GM18909 (cell line): ENCODE measurements at regions not wholly inside any gene's neighbourhood (a gene's known extent, or its start where the extent isn't known, plus 50 kb on each side); places are given as distances from the start of the nearest gene placed in this dataset.

Source experiments
- ATAC-seq: cut with Tn5 transposase; IDR thresholded peaks from one replicate; pipeline ENCODE4 v1.9.1; 2021; ENCODE audit warnings: mild to moderate bottlenecking; ENCODE audit not compliant: unreplicated experiment, poor library complexity

DNA sequence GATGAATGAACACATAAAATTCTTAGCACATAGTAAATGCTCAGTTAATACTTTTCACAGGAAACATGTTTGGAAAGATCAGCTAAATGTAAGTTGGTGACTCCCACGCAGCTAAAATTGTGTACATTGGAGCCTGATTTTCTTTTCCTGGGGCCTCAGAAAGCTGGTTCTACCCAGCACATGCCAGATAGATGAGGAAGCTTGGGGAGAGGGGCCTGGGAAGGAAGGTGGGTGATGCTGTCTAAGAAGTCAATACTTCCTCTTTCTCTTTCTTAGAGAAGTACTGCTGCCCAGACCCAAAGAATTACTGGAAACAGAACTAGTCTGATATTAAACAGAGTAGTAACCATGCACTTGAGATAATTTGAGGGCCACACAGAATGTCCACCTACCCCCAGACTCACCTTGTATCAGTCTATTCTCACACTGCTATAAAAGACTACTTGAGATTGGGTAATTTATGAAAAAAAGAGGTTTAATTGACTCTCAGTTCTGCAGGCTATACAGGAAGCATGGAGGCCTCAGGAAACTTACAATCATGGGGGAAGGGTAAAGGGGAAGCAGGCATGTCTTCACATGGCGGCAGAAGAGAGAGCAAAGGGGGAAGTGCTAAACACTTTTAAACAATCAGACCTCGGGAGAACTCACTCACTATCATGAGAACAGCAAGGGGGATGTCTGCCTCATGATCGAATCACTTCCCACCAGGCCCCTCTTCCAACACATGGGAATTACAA is 123.3 kb upstream of the MED13L start:
- ATAC-seq, result no peak

DNA sequence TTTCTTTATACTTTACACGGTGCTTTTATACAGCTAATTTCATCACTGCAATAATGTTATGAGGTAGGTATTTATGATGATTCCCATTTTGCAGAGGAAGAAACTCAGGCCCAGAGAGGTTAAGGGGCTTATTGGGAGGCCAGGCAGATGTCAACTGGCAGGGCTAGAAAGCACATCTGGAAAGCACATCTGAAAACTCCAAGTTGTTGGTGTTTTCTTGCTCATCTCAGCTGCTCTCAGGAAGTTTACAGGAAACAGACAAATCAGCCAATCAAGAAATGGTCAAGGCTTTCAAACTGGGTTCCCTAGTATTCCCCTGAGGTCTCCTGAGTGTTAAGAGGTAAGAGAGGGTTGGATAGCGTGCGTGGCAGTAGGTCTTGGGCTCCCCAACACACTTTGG is 124.1 kb upstream of the MED13L start:
- ATAC-seq, result no peak

DNA sequence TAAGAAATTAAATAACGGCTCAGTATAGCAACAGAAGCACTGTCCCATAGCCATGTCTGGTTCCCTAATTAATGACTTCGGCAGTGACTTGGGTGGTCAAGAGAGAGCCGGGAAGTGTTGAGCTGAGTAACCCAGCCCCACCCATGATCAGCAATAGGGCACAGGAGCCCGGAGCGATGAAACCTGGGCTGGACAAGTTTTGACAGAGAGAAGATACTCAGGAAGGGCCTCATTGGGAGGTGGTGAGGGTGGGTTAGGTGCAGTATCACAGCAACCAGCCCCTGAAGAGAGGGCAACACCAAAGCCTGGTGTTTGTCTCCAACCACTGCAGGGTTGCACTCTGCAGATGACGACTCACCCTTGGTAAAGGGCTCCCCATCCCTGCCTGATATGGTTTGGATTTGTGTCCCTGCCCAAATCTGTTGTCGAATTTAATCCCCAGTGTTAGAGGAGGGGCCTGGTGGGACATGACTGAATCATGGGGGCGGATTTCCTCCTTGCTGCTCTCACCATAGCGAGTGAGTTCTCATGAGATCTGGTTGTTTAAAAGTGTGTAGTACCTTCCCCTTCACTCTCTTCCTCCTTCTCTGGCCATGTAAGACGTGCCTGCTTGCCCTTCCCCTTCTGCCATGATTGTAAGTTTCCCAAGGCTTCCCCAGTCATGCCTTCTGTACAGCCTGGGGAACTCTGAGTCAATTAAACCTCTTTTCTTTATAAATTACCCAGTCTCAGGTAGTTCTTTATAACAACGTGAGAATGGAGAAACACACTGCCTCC is 124.9 kb upstream of the MED13L start:
- ATAC-seq, result no peak

DNA sequence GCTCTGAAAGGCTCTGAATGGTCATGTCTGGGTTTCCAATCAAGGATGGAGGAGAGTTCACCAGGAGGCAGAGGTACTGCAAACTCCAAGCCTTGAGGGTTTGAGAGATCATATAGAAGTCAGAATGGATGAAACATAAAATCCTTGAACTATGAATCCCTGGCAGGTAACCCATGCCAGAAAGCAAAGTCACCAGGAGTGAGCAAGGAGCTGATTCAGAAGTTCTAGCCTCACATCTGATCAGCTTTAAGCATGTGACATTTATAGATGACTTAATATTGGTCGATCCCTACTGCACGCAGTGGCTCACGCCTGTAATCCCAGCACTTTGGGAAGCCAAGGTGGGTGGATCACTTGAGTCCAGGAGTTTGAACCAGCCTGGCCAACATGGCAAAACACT is 126.1 kb upstream of the MED13L start:
- ATAC-seq, result no peak

DNA sequence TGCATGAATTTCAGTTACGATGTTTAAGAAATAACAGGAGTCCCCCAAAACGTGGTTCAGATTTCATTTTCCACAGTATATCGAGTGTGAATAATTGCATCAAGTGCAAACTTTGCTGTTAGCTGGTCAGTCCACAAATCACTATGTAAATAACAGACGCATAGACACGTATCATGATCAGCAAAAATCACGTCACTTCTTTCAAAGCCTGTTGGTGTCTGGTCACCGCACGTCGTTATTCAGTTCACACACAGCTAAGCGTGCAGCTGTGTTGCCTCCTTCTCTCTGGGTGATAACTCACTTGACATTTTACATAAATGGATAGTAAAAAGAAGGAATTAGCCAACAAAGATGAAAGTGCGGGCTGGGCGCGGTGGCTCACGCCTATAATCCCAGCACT is 126.8 kb upstream of the MED13L start:
- ATAC-seq, result no peak

DNA sequence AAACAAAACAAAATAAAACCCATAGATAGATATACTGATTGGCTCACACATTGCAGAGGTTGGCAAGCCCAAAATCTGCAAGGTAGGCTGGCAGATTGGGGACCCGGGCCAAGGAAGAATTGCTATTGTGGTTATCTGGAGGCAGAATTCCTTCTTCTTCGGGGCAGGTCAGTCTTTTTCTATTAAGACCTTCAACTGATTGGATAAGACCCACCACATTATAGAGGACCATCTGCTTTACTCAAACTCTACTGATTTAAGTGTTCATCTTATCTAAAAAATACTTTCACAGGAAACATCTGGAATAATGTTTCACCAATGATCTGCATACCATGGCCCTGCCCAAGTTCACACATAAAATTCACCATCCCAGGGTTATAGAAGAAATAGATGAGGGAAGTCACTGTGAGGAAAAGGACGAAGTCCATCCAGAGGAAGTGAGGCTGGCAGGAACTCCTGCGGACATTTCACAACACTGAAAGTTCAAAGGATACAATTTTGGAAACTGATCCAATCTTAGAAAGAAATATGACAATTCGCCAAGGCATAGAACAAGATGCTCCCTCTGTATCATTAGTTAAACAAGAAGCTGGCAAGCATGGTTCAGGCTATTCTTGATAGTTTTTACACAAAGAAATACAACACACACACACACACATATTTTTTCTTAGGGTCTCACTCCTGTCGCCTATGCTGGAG is 127.6 kb upstream of the MED13L start:
- ATAC-seq, result no peak

DNA sequence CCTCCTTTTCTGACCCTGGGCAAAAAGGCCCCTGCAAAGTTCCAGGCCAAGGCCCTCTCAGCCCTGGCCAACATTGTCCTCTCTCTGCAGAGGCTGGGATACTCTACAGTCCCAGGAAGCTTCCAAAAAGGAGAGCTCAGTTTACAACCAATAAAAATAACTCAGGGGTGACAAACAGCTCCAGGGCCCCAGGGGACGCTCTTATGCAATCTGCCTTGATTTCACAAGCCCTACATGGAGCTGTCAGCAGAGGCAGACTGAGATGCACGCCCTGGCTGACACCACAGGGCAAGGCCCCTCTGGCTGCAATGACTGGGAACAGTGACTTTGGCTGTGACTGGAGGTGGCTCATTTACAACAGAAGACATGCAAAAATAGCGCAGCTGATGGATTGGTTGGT is 129.0 kb upstream of the MED13L start:
- no peak for ATAC-seq

DNA sequence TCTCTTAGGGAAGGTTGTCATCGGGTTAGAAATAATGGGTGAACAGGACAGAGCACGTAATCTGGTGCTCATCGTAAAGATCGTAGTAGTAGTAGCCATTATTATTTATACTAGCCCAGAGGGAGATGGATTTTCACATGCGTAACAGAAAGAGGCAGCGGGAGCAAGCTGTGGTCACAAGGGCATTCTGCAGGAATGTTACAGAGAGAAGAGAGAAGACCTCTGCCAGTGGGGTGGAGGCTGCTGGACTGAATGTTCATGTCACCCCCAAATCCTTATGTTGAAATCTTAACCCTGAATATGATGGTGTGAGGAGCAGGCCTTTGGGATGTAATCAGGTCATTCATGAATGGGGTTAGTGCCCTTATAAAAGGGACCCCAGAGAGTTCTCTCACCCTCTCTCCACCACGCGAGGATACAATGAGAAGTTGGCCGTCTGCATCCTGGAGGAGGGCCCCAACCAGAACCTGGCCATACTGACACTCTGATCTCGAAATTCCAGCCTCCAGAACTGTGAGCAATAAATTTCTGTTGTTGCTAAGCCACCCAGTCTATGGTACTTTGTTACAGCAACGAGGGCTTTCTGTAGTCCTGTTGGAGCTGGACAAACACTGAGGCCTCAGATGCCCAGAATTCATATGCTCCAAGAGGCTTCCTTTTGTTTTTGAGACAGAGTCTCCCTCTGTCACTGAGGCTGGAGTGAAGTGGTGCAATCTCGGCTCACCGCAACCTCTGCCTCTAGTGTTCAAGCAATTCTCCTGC is 131.2 kb upstream of the MED13L start:
- no peak for ATAC-seq

DNA sequence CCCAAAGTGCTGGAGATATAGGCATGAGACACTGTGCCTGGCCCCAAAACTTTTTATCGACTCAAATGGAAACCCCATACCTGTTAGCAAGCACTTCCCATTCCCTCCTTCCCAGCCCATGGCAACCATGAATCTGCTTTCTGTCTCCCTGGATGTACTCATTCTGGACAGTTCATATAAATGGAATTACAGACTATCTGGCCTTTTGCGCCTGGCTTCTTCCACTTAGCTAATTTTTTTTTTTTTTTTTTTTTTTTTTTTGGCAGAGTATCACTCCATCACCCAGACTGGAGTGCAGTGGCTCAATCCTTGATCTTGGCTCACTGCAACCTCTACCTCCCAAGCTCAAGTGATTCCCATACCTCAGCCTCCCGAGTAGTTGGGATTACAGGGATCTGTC is 134.5 kb upstream of the MED13L start:
- ATAC-seq, result no peak

DNA sequence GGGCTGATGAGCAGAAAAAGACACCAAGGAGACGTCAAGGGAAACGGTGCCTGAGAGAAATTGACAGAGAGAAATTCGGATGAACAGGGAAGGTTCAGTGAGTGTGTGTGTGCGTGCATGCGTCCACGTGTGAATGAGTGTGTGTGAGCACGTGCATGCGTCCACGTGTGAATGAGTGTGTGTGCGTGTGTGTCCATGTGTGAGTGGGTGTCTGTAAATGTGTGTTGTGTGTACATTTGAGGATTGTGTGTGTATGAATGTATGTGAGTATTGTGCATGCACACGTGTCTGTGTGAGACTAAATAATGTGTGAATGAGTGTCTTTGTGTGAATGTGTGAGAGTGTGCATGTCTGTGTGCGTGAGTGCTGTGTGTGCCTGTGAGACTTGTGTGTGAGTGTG is 137.4 kb upstream of the MED13L start:
- ATAC-seq, result no peak

DNA sequence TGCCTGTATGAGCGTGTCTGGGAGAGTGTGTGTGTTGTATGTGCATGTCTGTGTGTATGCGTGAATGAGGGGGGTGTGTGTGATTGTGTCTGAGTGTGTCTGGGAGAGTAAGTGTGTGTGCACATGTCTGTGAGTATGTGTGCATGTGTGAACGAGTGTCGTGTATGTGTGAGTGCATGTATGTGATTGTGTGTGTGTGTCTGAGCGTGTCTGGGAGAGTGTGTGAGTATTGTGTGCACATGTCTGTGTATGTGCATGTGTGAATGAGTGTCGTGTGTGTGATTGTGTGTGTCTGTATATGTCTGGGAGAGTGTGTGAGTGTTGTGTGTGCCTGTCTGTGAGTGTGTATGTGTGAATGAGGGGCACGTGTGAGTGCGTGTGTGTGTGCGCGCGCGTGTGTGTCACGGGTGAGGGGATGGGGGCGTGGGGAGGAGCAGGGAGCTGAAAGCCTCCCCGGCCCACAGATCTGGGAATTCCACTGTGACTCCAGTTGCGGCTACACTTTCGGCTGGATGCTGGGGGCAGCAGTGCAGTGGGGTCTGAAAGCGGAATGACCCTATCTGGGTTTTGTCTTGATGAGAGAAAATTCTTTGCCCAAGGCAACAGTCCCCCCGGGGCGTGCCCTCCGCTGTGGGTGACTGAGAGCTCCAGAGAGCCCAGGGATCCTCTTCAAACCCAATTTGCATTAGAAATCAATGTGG is 138.1 kb upstream of the MED13L start:
- no peak for ATAC-seq

DNA sequence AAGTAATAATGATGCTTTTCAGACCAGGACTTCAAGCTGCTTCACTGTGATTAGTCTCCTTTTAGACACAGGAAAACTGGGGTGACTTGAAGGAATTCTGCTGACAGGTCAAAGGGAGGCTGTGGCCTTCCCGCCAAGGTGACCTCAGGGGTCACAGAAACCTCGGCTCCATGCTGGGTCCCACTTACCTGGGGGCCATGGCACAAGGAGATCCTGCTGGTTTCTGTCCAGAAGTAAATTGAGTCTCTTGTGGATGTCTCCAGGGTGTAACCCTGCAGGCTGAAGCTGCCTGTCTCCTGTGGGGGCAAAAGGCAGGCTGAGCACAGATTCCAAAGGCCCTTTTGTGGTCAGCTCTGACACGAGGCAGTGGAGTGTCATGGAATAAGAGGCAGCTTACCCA is 138.7 kb upstream of the MED13L start:
- no peak for ATAC-seq

DNA sequence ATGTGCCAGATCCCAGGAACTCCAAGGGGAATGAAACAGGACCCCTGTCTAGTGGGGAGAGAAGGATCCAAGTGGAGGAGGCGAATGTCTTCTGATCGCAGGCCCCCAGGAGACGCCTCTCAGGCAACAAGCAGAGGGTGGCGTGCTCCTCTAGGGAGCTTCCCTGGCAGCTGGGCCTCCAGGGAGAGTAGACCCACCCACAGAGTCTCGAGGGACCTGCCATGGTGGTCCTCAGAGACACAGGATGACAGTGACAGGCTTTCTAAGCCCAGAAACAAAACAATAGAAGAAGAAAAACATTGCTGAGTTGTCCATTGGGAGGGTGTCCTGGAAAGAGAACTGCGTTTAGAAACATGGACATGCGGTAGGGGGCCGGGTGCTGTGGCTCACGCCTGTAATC is 140.6 kb upstream of the MAP1LC3B2 start:
- no peak for ATAC-seq

DNA sequence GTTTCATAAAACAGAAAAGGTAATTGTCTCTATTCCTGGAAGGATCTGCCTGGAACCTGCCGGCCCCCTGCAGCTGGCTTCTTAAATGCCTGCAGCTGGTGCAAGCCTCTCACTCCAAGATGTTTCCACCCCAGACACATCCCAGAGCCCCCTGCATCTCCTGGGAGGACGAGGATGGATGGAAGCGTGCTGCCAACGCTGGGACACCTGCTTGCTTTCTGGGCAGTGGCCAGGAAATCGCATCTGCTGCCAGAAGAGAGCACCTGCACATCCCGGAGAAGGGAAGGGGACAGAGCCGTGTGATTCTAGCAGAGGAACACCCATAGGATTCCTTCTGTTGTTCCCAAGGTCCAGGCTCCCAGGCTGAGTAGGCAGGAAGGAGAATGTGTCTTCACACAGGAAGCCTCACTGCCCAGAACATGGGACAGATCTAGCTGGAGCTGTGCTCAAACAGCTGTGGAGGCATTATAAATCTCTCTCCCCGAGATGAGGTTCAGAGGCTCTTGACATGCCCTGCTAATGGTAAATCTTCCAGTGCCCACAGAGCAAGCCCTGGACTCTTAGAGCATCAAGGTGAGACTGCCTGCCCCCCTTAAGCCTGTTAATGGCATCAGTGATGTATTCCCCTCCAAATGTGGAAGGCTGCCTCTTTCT is 138.8 kb upstream of the MAP1LC3B2 start:
- ATAC-seq, result no peak

DNA sequence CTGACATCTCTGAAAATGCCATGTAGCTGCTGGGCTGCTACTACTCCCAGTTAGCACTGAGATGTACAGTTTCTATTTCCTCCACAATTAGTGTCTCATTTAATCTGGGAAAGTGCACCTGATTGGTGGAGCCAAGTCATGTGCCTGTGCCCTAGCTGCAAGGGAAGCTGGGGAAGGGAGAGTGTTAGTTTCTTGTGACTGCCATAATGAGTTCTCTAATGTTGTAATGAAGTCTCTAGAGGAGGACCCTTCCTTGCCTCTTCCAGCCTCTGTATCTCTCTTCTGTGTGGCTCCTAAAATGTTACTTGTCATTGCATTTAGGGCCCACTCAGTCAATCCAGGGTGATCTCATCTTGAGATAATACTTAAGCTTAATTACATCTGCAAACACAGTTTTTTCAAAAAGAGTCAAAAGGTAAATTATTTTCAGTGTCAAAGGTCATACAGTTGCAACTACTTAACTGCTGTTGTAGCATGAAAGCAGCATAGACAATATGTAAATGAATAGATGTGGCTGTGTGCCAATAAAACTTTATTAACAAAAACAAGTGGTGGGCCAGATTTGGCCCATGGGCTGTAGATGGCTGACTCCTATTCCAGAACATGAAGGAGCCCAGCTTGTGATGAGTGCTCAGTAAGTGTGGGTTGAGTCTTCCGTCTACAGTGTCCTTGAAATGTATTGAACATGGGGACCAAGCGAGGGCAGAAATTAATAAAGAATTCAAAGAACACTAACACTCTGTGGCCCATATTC is 137.2 kb upstream of the MAP1LC3B2 start:
- no peak for ATAC-seq

DNA sequence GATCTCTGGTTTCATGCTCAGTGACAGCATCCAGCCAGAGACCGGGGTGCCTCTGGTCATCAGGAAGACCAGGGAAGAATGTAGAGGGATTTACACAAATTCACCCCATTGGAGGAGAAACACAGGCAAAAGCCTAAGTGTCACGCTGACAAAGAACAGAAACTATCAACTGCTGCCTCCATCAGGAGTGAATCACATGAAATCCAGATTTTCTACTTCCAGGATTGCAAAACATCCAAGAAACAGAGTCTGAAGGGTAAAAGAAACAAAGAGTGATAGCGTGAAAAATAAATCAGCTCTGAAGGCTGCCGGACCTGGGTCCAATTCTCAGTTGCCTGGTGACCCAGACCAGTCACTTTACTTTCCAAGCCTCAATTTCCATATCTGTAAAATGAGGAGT is 136.1 kb upstream of the MAP1LC3B2 start:
- no peak for ATAC-seq

DNA sequence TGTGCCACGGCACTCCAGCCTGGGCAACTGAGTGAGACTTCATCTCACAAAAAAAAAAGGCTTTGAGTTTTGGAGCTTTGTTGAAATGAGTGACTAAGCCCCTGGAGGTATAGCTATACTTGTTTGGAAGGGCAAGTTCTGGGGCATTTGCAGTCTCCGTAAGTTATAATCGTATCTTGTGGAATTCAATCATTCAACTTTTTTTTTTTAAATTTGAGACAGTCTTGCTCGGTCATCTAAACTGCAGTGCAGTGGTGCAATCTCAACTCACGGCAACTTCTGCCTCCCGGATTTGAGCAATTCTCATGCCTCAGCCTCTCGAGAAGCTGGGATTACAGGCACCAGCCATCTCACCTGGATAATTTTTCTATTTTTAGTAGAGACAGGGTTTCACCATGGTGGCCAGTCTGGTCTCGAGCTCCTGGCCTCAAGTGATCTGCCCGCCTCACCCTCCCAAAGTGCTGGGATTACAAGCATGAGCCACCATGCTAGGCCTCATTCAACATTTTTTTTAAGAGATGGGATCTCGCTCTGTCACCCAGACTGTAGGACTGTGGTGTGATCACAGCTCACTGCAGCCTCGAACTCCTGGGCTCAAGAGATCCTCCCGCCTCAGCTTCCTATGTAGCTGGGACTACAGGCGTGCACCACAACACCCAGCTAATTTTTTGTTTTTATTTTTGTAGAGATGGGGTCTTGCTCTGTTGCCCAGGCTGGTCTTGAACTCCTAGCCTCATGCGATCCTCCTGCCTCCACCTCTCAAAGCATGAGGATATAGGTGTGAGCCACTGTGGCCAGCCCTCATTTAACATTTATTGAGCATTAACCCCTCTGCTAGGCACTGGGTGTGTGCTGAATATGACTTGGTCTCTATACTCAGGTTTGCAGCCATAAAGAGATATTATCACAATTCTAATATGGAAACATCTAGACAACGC is 133.7 kb upstream of the MAP1LC3B2 start:
- no peak for ATAC-seq
